ENCODE measurements at regions not wholly inside any gene's neighbourhood (a gene's known extent, or its start where the extent isn't known, plus 50 kb on each side); places are given as distances from the start of the nearest gene placed in this dataset.
"Not testable (repeated sequence)": the region's sequence is repeated elsewhere in the genome, so short reads cannot be mapped to it uniquely, and the experiment has no call there.

DNA sequence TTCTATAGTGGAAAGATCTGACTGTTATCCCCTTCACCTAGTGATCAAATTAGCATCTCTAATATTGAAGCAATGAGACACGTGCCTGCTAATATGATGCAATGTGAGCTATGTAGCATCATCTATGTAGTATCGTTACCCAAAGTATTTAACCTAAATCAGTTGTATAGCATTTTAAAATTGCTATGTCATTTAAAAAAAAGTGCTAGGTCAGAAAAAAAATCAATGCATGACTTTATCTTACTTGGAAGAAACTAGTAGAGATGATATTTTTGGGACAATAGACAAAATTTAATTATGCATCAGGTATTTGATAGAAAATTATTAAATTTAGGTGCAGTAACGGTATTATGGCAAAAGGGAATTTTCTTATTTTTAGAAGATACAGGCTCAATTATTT is 157.3 kb downstream of the CCDC71L start:
- WGBS, 3 donors, result 79 to 93% (median 82%) methylated on average over 3 of the region's 3 CpGs
- intact Hi-C loops (cut with DNase I), result no loop called here
- Histone ChIP-seq H3K4me1 (ENCODE audit: insufficient read depth) (no peaks in the 10 kb centered on the region), H3K4me3 (no peak overlapping the region), H3K9me3 (no peaks in the 10 kb centered on the region), H3K27ac (no peak overlapping the region), H3K36me3 (no peaks in the 10 kb centered on the region), H3K27me3 (no peaks in the 10 kb centered on the region)
- DNase-seq, result no peak
- TF ChIP-seq POLR2A (IDR thresholded peaks at IDR 0.05) (no peak), EP300 (IDR thresholded peaks at IDR 0.05) (no peak)
- TF ChIP-seq, protein P1, sequence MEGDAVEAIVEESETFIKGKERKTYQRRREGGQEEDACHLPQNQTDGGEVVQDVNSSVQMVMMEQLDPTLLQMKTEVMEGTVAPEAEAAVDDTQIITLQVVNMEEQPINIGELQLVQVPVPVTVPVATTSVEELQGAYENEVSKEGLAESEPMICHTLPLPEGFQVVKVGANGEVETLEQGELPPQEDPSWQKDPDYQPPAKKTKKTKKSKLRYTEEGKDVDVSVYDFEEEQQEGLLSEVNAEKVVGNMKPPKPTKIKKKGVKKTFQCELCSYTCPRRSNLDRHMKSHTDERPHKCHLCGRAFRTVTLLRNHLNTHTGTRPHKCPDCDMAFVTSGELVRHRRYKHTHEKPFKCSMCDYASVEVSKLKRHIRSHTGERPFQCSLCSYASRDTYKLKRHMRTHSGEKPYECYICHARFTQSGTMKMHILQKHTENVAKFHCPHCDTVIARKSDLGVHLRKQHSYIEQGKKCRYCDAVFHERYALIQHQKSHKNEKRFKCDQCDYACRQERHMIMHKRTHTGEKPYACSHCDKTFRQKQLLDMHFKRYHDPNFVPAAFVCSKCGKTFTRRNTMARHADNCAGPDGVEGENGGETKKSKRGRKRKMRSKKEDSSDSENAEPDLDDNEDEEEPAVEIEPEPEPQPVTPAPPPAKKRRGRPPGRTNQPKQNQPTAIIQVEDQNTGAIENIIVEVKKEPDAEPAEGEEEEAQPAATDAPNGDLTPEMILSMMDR (IDR thresholded peaks at IDR 0.05), result no peak

DNA sequence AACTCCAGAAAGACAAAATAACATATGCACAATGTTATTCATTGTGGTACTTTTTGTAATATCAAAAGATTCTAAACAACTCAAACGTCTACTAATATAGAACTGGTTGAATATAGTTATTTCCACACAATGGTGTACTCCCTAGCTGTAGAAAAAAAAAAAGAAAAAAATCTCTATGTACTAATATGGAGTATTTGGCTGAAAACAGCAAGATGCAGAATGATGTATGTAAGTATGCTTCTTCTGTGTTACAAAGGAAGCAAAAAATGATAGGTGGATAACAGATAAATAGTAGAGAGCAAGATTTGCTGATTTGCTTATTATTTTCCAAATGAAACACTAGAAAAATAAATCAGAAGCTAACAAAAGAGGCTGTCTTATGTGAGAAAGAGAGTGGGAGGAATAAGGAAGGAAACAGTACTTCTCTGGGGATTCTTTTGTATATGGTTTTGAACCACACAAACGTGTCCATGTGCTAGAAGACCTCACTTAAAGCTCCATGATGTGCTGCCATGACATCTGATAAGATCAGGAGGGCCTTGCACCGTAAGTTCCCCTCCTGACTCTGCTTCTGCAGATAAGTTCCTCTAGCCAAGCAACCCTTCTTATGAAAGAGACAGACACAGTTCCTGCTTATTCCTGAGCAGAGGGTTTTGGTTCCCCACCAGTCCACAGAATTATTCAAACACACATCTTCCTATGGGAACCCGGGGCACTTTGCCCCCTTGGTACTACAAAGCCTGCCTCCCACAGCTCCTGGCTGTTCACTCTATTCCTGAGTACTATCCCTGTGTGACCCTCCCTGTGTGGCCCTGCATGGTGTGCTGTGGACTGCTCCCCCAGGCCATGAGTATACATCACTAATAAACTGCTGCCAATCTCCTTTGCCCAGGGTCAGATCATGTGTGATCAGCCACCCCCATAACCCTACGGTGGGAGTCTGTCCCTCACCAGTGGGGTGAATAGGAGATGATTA is 159.1 kb downstream of the CCDC71L start:
- TF ChIP-seq POLR2A (IDR thresholded peaks at IDR 0.05) (no peak), EP300 (IDR thresholded peaks at IDR 0.05) (no peak)
- TF ChIP-seq, protein P1 (IDR thresholded peaks at IDR 0.05), result no peak
- H3K36me3 ChIP-seq, result no peaks in the 10 kb centered on the region
- no peaks in the 10 kb centered on the region for H3K9me3 ChIP-seq
- intact Hi-C loops (cut with DNase I), result no loop called here
- H3K4me3 ChIP-seq, result no peak overlapping the region
- no peak for DNase-seq
- no peaks in the 10 kb centered on the region for H3K4me1 ChIP-seq (ENCODE audit: insufficient read depth)
- 43 to 53% (median 44%) methylated on average over 5 of the region's 5 CpGs for WGBS, 3 donors
- no peaks in the 10 kb centered on the region for H3K27me3 ChIP-seq
- H3K27ac ChIP-seq, result no peak overlapping the region

DNA sequence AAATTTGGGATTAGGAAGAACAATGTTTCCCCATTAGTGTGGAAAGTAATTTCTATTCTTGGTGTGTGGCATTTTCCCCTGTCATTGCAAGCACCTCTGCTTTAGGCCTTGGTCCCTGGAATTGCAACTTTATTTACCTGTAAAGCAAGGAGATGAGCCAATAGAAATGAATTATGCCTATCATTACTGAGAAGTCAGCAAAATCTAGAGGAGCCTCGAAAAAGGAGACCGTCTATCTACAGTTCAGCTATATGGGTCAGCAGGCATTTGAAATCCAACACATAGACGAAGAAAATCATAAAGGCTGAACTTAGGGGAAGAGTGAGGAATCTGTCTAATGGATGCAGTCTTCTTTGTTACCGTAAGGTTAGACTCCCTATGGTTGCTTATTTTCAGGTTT is 161.1 kb downstream of the CCDC71L start:
- H3K27me3 ChIP-seq, result no peaks in the 10 kb centered on the region
- WGBS, 3 donors, result 87 to 90% (median 88%) methylated on average over 4 of the region's 4 CpGs
- TF ChIP-seq, protein P1 (IDR thresholded peaks at IDR 0.05), result no peak
- TF ChIP-seq POLR2A (IDR thresholded peaks at IDR 0.05) (no peak), EP300 (IDR thresholded peaks at IDR 0.05) (no peak)
- DNase-seq, result no peak
- H3K4me1 ChIP-seq (ENCODE audit: insufficient read depth), result no peaks in the 10 kb centered on the region
- no peak overlapping the region for H3K4me3 ChIP-seq
- no peaks in the 10 kb centered on the region for H3K36me3 ChIP-seq
- no peak overlapping the region for H3K27ac ChIP-seq
- intact Hi-C loops (cut with DNase I), result no loop called here
- no peaks in the 10 kb centered on the region for H3K9me3 ChIP-seq

DNA sequence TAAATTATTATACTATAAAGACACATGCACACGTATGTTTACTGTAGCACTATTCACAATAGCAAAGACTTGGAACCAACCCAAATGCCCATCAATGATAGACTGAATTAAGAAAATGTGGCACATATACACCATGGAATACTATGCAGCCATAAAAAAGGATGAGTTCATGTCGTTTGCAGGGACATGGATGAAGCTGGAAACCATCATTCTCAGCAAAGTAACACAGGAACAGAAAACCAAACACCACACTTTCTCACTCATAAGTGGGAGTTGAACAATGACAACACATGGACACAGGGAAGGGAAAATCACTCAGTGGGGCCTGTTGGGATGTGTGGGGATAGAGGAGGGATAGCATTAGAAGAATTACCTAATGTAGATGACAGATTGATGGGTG is 163.0 kb downstream of the CCDC71L start:
- intact Hi-C loops (cut with DNase I); H3K27me3 ChIP-seq; DNase-seq; H3K9me3 ChIP-seq; H3K36me3 ChIP-seq; H3K4me3 ChIP-seq; H3K27ac ChIP-seq; H3K4me1 ChIP-seq (ENCODE audit: insufficient read depth): not testable (repeated sequence)
- WGBS, 3 donors, result 67 to 78% (median 69%) methylated on average over 2 of the region's 2 CpGs

DNA sequence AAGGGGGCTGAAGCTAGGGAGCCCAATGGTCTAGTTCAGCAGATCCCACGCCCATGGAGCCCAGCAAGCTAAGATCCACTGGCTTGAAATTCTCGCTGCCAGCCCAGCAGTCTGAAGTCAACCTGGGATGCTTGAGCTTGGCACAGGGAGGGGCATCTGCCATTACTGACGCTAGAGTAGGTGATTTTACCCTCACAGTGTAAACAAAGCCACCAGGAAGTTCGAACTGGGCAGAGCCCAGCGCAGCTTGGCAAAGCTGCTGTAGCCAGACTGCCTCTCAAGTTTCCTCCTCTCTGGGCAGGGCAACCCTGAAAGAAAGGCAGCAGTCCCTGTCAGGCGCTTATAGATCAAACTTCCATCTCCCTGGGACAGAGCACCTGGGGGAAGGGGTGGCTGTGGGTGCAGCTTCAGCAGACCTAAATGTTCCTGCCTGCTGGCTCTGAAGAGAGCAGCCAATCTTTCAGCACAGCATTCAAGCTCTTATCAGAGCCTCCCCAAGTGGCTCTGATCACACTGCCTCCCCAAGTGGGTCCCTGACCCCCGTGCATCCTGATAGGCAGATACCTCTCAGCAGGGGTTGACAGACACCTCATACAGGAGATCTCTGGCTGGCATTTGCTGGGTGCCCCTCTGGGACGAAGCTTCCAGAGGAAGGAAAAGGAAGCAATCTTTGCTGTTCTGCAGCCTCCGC is 167.8 kb downstream of the CCDC71L start:
- 77 to 83% (median 78%) methylated on average over 9 of the region's 9 CpGs for WGBS, 3 donors
- DNase-seq, result no peak
- H3K4me3 ChIP-seq, result no peak overlapping the region
- no peaks in the 10 kb centered on the region for H3K36me3 ChIP-seq
- no peaks in the 10 kb centered on the region for H3K27me3 ChIP-seq
- H3K9me3 ChIP-seq, result no peaks in the 10 kb centered on the region
- TF ChIP-seq EP300 (IDR thresholded peaks at IDR 0.05), result no peak
- TF ChIP-seq, protein P1 (IDR thresholded peaks at IDR 0.05), result no peak
- no peak for TF ChIP-seq POLR2A (IDR thresholded peaks at IDR 0.05)
- intact Hi-C loops (cut with DNase I), result no loop called here
- H3K27ac ChIP-seq, result no peak overlapping the region
- no peaks in the 10 kb centered on the region for H3K4me1 ChIP-seq (ENCODE audit: insufficient read depth)
